ENCODE measurements at regions not wholly inside any gene's neighbourhood (a gene's known extent, or its start where the extent isn't known, plus 50 kb on each side); places are given as distances from the start of the nearest gene placed in this dataset.

- no peak for DNase-seq (ENCODE audit: low read depth in 2 of 2)
Measured at GRCh38 chr16:86089991-86090390, 191.0 kb downstream of the IRF8 start.

GRCh38 chr16:86090461-86091170 is 191.7 kb downstream of the IRF8 start:
- DNase-seq (ENCODE audit: low read depth in 2 of 2): no peak

- DNase-seq (ENCODE audit: low read depth in 2 of 2): no peak
Measured at GRCh38 chr16:86091976-86092375, 193.0 kb downstream of the IRF8 start.

- DNase-seq (ENCODE audit: low read depth in 2 of 2): no peak
Measured at GRCh38 chr16:86092586-86093480, 193.9 kb downstream of the IRF8 start.

GRCh38 chr16:86093801-86094750 is 195.1 kb downstream of the IRF8 start:
- DNase-seq (ENCODE audit: low read depth in 2 of 2): no peak

- no peak for DNase-seq (ENCODE audit: low read depth in 2 of 2)
Measured at GRCh38 chr16:86095131-86095752, 196.3 kb downstream of the IRF8 start.

GRCh38 chr16:86095906-86096485 is 197.0 kb downstream of the IRF8 start:
- no peak for DNase-seq (ENCODE audit: low read depth in 2 of 2)

- DNase-seq (ENCODE audit: low read depth in 2 of 2): no peak
Measured at GRCh38 chr16:86096850-86097249, 197.9 kb downstream of the IRF8 start.

GRCh38 chr16:86099326-86099725 is 200.4 kb downstream of the IRF8 start:
- DNase-seq (ENCODE audit: low read depth in 2 of 2): no peak

- no peak for DNase-seq (ENCODE audit: low read depth in 2 of 2)
Measured at GRCh38 chr16:86100205-86101136, 201.5 kb downstream of the IRF8 start.

- DNase-seq (ENCODE audit: low read depth in 2 of 2): no peak
Measured at GRCh38 chr16:86101137-86101896, 202.4 kb downstream of the IRF8 start.

GRCh38 chr16:86101897-86102157 is 202.9 kb downstream of the IRF8 start:
- no peak for DNase-seq (ENCODE audit: low read depth in 2 of 2)

GRCh38 chr16:86103320-86103719 is 204.4 kb downstream of the IRF8 start:
- DNase-seq (ENCODE audit: low read depth in 2 of 2): no peak

- no peak for DNase-seq (ENCODE audit: low read depth in 2 of 2)
Measured at GRCh38 chr16:86104537-86105048, 205.6 kb downstream of the IRF8 start.

- DNase-seq (ENCODE audit: low read depth in 2 of 2): no peak
Measured at GRCh38 chr16:86107215-86107825, 208.4 kb downstream of the IRF8 start.

- no peak for DNase-seq (ENCODE audit: low read depth in 2 of 2)
Measured at GRCh38 chr16:86108062-86108461, 209.1 kb downstream of the IRF8 start.

GRCh38 chr16:86110134-86110533 is 211.2 kb downstream of the IRF8 start:
- no peak for DNase-seq (ENCODE audit: low read depth in 2 of 2)

- no peak for DNase-seq (ENCODE audit: low read depth in 2 of 2)
Measured at GRCh38 chr16:86110726-86111125, 211.8 kb downstream of the IRF8 start.

GRCh38 chr16:86112178-86112577 is 213.2 kb downstream of the IRF8 start:
- no peak for DNase-seq (ENCODE audit: low read depth in 2 of 2)

Measured in stimulated activated CD8-positive, alpha-beta memory T cell treated with anti-CD3 and anti-CD28 coated beads, Interleukin-15, amount 100 ng/mL, for 48 hours (primary cell).